HEK293 (cell line): ENCODE measurements at regions not wholly inside any gene's neighbourhood (a gene's known extent, or its start where the extent isn't known, plus 50 kb on each side); places are given as distances from the start of the nearest gene placed in this dataset.

Source experiments
- CTCF ChIA-PET: fragments of 350-600 bp; formaldehyde crosslinking; extraction: SDS; loops from one replicate; lab custom pipeline; 2021; ENCODE audit warnings: antibody characterized with exemption; lab: Yijun Ruan, JAX
- POLR2A ChIA-PET: fragments of 300-600 bp; formaldehyde crosslinking; extraction: SDS; loops from one replicate; lab custom pipeline; 2020; ENCODE audit warnings: antibody characterized with exemption, inconsistent platforms; lab: Yijun Ruan, JAX
- H3K27ac ChIP-seq: fragments of 200-500 bp; sonication (Bioruptor generic); 2 replicates; pipeline ENCODE4 v1.5.1; 2014; ENCODE audit warnings: low read depth, low read length, control low read depth, inconsistent platforms; ENCODE audit errors: extremely low read depth
- H3K36me3 ChIP-seq, 2 experiments: fragments of 200-500 bp in 1 of 2; sonication (Bioruptor generic) in 1 of 2; 1 replicate in 1 of 2; 2 replicates in 1 of 2; pipeline ENCODE4 v1.5.1; 2014 to 2017; ENCODE audit warnings: inconsistent platforms in 2 of 2, low read length in 2 of 2; ENCODE audit not compliant: control insufficient read depth in 2 of 2, insufficient read depth in 1 of 2
- H3K4me1 ChIP-seq: fragments of 200-500 bp; sonication (Bioruptor generic); 2 replicates; pipeline ENCODE4 v1.5.1; 2014; ENCODE audit warnings: mild to moderate bottlenecking, low read length, inconsistent platforms; ENCODE audit not compliant: control insufficient read depth, insufficient read depth
- H3K4me3 ChIP-seq: 2 replicates; pipeline ENCODE4 v1.5.1; 2011; ENCODE audit warnings: low read depth, mild to moderate bottlenecking, control low read depth, low read length, moderate library complexity
- H3K9me3 ChIP-seq: fragments of 200-500 bp; sonication (Bioruptor generic); 2 replicates; pipeline ENCODE4 v1.5.1; 2014; ENCODE audit warnings: low read depth, low read length, inconsistent platforms; ENCODE audit not compliant: control insufficient read depth, insufficient read depth
- BCL11B ChIP-seq: fragments of 450-650 bp; formaldehyde crosslinking; IDR thresholded peaks from 2 replicates; pipeline ENCODE4 v1.5.1; 2016; ENCODE audit warnings: low read depth, missing biosample characterization, missing genetic modification characterization
- OSR2 ChIP-seq: fragments of 450-650 bp; formaldehyde crosslinking; IDR thresholded peaks from 2 replicates; pipeline ENCODE4 v1.5.1; 2016; ENCODE audit warnings: missing biosample characterization, missing genetic modification characterization
- PRDM1 ChIP-seq: fragments of 450-650 bp; formaldehyde crosslinking; IDR thresholded peaks from 2 replicates; pipeline ENCODE4; 2016; ENCODE audit warnings: missing biosample characterization, missing genetic modification characterization
- REPIN1 ChIP-seq: fragments of 450-650 bp; formaldehyde crosslinking; IDR thresholded peaks from 2 replicates; pipeline ENCODE4 v1.5.1; 2017; ENCODE audit warnings: missing biosample characterization, missing genetic modification characterization, low read depth
- SETDB1 ChIP-seq: IDR thresholded peaks from one replicate; pipeline ENCODE4 v1.6.1; 2017; ENCODE audit warnings: mild to moderate bottlenecking, low read length, moderate library complexity, mixed read lengths; ENCODE audit not compliant: insufficient read length
- YY1 ChIP-seq: fragments of 450-650 bp; formaldehyde crosslinking; IDR thresholded peaks from 2 replicates; pipeline ENCODE4 v1.5.1; 2018; ENCODE audit warnings: missing biosample characterization, missing genetic modification characterization
- ZBTB21 ChIP-seq: fragments of 450-650 bp; formaldehyde crosslinking; IDR thresholded peaks from 2 replicates; pipeline ENCODE4 v1.5.1; 2017; ENCODE audit warnings: missing biosample characterization, missing genetic modification characterization
- ZBTB7A ChIP-seq: fragments of 450-650 bp; formaldehyde crosslinking; IDR thresholded peaks from 2 replicates; pipeline ENCODE4 v1.5.1; 2016; ENCODE audit warnings: low read depth, missing biosample characterization, missing genetic modification characterization
- ZFHX2 ChIP-seq: fragments of 450-650 bp; formaldehyde crosslinking; conservative IDR thresholded peaks from 2 replicates; pipeline ENCODE4 v1.5.1; 2016; ENCODE audit warnings: missing biosample characterization, missing genetic modification characterization
- ZFP69B ChIP-seq: fragments of 450-650 bp; formaldehyde crosslinking; IDR thresholded peaks from 2 replicates; pipeline ENCODE4 v1.5.1; 2016; ENCODE audit warnings: missing biosample characterization, missing genetic modification characterization
- ZNF138 ChIP-seq: fragments of 450-650 bp; formaldehyde crosslinking; IDR thresholded peaks from 2 replicates; pipeline ENCODE4 v1.5.1; 2016; ENCODE audit warnings: missing biosample characterization, missing genetic modification characterization, borderline replicate concordance
- ZNF175 ChIP-seq: fragments of 450-650 bp; formaldehyde crosslinking; IDR thresholded peaks from 2 replicates; pipeline ENCODE4 v1.5.1; 2016; ENCODE audit warnings: missing biosample characterization, missing genetic modification characterization
- ZNF292 ChIP-seq: fragments of 450-650 bp; formaldehyde crosslinking; IDR thresholded peaks from 2 replicates; pipeline ENCODE4 v1.5.1; 2016; ENCODE audit warnings: low read depth, missing biosample characterization, missing genetic modification characterization, borderline replicate concordance
- ZNF354C ChIP-seq: fragments of 450-650 bp; formaldehyde crosslinking; IDR thresholded peaks from 2 replicates; pipeline ENCODE4 v1.5.1; 2016; ENCODE audit warnings: missing biosample characterization, missing genetic modification characterization, low read depth, borderline replicate concordance
- ZNF449 ChIP-seq: fragments of 450-650 bp; formaldehyde crosslinking; IDR thresholded peaks from 2 replicates; pipeline ENCODE4 v1.5.1; 2017; ENCODE audit warnings: missing biosample characterization, mild to moderate bottlenecking, missing genetic modification characterization, moderate library complexity
- ZNF513 ChIP-seq: fragments of 450-650 bp; IDR thresholded peaks from 2 replicates; pipeline ENCODE4 v1.5.1; 2018; ENCODE audit warnings: missing biosample characterization, missing genetic modification characterization
- ZNF596 ChIP-seq: fragments of 450-650 bp; IDR thresholded peaks from 2 replicates; pipeline ENCODE4 v1.5.0; 2018; ENCODE audit warnings: missing biosample characterization, mild to moderate bottlenecking, missing genetic modification characterization, moderate library complexity
- ZNF830 ChIP-seq: fragments of 450-650 bp; IDR thresholded peaks from 2 replicates; pipeline ENCODE4 v1.5.0; 2018; ENCODE audit warnings: missing biosample characterization, missing genetic modification characterization, low read depth, mild to moderate bottlenecking, moderate library complexity
- TF ChIP-seq, protein P1 (sequence below): fragments of 450-650 bp; formaldehyde crosslinking; IDR thresholded peaks from 2 replicates; pipeline ENCODE4 v1.5.1; 2016; ENCODE audit warnings: missing biosample characterization, missing genetic modification characterization
- TF ChIP-seq, protein P2 (sequence below): fragments of 450-650 bp; formaldehyde crosslinking; IDR thresholded peaks from 2 replicates; pipeline ENCODE4 v1.5.1; 2016; ENCODE audit warnings: missing biosample characterization, missing genetic modification characterization
- TF ChIP-seq, protein P3 (sequence below): fragments of 450-650 bp; formaldehyde crosslinking; IDR thresholded peaks from 2 replicates; pipeline ENCODE4 v1.5.1; 2016; ENCODE audit warnings: missing biosample characterization, missing genetic modification characterization

DNA sequence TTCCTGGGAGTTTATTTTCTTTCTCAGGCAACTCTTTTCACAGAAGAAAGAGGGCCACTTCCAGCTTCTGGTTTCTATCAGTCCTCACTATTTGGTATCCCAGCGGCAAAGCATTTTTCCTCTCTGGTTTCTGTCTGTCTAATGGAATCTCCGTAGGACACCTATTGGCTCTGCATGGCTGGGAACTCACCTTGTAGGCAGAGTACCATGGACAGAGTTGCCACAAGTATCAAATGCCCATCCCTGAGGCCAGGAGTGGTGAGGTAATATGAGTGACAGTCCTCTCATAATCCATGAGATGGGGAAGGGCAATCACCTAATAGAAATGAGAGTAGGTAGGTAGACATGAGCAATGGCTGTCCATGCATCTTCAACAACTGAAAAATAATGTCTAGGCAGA lies 369.5 kb upstream of the PIK3C3 start:
- CTCF ChIA-PET = no interaction called here
- TF ChIP-seq, protein P1, sequence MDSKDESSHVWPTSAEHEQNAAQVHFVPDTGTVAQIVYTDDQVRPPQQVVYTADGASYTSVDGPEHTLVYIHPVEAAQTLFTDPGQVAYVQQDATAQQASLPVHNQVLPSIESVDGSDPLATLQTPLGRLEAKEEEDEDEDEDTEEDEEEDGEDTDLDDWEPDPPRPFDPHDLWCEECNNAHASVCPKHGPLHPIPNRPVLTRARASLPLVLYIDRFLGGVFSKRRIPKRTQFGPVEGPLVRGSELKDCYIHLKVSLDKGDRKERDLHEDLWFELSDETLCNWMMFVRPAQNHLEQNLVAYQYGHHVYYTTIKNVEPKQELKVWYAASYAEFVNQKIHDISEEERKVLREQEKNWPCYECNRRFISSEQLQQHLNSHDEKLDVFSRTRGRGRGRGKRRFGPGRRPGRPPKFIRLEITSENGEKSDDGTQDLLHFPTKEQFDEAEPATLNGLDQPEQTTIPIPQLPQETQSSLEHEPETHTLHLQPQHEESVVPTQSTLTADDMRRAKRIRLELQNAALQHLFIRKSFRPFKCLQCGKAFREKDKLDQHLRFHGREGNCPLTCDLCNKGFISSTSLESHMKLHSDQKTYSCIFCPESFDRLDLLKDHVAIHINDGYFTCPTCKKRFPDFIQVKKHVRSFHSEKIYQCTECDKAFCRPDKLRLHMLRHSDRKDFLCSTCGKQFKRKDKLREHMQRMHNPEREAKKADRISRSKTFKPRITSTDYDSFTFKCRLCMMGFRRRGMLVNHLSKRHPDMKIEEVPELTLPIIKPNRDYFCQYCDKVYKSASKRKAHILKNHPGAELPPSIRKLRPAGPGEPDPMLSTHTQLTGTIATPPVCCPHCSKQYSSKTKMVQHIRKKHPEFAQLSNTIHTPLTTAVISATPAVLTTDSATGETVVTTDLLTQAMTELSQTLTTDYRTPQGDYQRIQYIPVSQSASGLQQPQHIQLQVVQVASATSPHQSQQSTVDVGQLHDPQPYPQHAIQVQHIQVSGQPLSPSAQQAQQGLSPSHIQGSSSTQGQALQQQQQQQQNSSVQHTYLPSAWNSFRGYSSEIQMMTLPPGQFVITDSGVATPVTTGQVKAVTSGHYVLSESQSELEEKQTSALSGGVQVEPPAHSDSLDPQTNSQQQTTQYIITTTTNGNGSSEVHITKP = no peak
- TF ChIP-seq ZBTB7A (tag by site-specific recombination) (no peak), SETDB1 (no peak), PRDM1 (tag by site-specific recombination) (no peak), ZNF596 (tag by site-specific recombination) (no peak), OSR2 (no peak), ZNF449 (tag by site-specific recombination) (no peak)
- TF ChIP-seq, all 188 proteins: peak for 0
- H3K4me1 ChIP-seq = no peaks in the 10 kb centered on the region
- POLR2A ChIA-PET = no interaction called here
- no peak overlapping the region for H3K27ac ChIP-seq
- no peak overlapping the region for H3K4me3 ChIP-seq
- peaks cover 0 to 4% of the 10 kb centered on the region in 2 experiments; a peak in 1 of 3 replicates for H3K36me3 ChIP-seq
- H3K9me3 ChIP-seq = no peaks in the 10 kb centered on the region

DNA sequence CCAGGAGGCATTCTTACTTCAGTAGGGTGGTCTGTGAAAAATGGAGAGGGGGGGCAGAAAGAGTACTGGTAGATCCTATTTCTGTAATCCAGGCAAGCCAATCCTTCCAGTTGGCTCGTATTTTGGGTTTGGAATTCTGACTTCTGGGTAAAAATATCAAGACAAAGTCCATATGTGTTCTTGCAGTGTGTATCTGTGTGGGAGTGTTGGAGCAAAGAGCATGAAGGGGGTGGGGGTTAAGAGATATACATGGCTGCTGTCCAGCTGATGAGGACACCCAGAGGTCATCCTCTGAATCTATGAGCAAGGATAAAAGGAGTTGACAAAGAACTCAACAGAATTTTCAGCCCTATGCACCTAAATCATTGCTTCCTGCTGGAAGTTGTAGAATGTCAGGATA lies 375.8 kb upstream of the PIK3C3 start:
- peaks cover 0 to 4% of the 10 kb centered on the region in 2 experiments; a peak in 1 of 3 replicates for H3K36me3 ChIP-seq
- POLR2A ChIA-PET = no interaction called here
- no peaks in the 10 kb centered on the region for H3K4me1 ChIP-seq
- H3K27ac ChIP-seq = no peak overlapping the region
- TF ChIP-seq ZFHX2 (no peak), ZFP69B (tag by site-specific recombination) (no peak), ZNF292 (tag by site-specific recombination) (no peak), ZBTB21 (tag by site-specific recombination) (no peak), ZNF830 (tag by site-specific recombination) (no peak), ZNF175 (tag by site-specific recombination) (no peak), ZNF513 (no peak), REPIN1 (tag by site-specific recombination) (no peak), BCL11B (tag by site-specific recombination) (no peak), ZNF354C (tag by site-specific recombination) (no peak), YY1 (no peak), ZNF138 (no peak)
- TF ChIP-seq, protein P2, sequence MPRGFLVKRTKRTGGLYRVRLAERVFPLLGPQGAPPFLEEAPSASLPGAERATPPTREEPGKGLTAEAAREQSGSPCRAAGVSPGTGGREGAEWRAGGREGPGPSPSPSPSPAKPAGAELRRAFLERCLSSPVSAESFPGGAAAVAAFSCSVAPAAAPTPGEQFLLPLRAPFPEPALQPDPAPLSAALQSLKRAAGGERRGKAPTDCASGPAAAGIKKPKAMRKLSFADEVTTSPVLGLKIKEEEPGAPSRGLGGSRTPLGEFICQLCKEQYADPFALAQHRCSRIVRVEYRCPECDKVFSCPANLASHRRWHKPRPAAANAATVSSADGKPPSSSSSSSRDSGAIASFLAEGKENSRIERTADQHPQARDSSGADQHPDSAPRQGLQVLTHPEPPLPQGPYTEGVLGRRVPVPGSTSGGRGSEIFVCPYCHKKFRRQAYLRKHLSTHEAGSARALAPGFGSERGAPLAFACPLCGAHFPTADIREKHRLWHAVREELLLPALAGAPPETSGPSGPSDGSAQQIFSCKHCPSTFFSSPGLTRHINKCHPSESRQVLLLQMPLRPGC (tag by site-specific recombination) = no peak
- TF ChIP-seq, protein P3, sequence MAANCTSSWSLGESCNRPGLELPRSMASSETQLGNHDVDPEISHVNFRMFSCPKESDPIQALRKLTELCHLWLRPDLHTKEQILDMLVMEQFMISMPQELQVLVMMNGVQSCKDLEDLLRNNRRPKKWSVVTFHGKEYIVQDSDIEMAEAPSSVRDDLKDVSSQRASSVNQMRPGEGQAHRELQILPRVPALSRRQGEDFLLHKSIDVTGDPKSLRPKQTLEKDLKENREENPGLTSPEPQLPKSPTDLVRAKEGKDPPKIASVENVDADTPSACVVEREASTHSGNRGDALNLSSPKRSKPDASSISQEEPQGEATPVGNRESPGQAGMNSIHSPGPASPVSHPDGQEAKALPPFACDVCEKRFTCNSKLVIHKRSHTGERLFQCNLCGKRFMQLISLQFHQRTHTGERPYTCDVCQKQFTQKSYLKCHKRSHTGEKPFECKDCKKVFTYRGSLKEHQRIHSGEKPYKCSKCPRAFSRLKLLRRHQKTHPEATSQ = no peak
- TF ChIP-seq, all 188 proteins: peak for 0
- CTCF ChIA-PET = interaction anchor here (1.2 kb wide), 1 partner anchor 34 kb away, joined by 3 read pairs; no protein-coding TSS in a partner anchor
- Histone ChIP-seq H3K4me3 (no peak overlapping the region), H3K9me3 (no peaks in the 10 kb centered on the region)
